Caco-2 (cell line): ENCODE measurements at regions not wholly inside any gene's neighbourhood (a gene's known extent, or its start where the extent isn't known, plus 50 kb on each side); places are given as distances from the start of the nearest gene placed in this dataset.
"Not testable (repeated sequence)": the region's sequence is repeated elsewhere in the genome, so short reads cannot be mapped to it uniquely, and the experiment has no call there.

Source experiments
- BruUV-seq: library from RNA; stranded (reverse); fragments of 400-500 nt; replicated peaks from 2 replicates; lab custom pipeline; 2021; lab: Mats Ljungman, UMichigan
- CTCF ChIA-PET: fragments of 300-600 bp; sonication (Branson Sonifier 250); formaldehyde crosslinking; loops from one replicate; lab custom pipeline; 2022; ENCODE audit warnings: antibody characterized with exemption; lab: Charles Lee
- POLR2A ChIA-PET: fragments of 300-600 bp; sonication (Branson Sonifier 250); formaldehyde crosslinking; loops from one replicate; lab custom pipeline; 2022; ENCODE audit warnings: antibody characterized with exemption; lab: Charles Lee
- DNase-seq, 2 experiments: peaks; one replicate each; pipeline versions ENCODE4 v3.0.0 to v3.0.0-alpha.2; 2020 to 2022
- H3K27me3 ChIP-seq: replicated peaks from 2 replicates; pipeline ENCODE4 v1.6.0; 2011; ENCODE audit warnings: low read length; ENCODE audit not compliant: control insufficient read depth, insufficient read depth
- H3K36me3 ChIP-seq: 2 replicates; pipeline ENCODE4 v1.5.1; 2011; ENCODE audit warnings: low read length; ENCODE audit not compliant: control insufficient read depth, insufficient read depth
- H3K4me1 ChIP-seq: fragments of 250-450 bp; sonication (Bioruptor Pico); 2 replicates; pipeline ENCODE4 v1.5.1; 2020; ENCODE audit warnings: mild to moderate bottlenecking
- H3K4me3 ChIP-seq: 2 replicates; pipeline ENCODE4 v1.5.1; 2011; ENCODE audit warnings: low read depth, mild to moderate bottlenecking, control low read depth, low read length
- H3K9me3 ChIP-seq: fragments of 250-450 bp; sonication (Bioruptor Pico); 2 replicates; pipeline ENCODE4 v1.5.1; 2020; ENCODE audit warnings: mild to moderate bottlenecking, moderate library complexity
- H3K27ac Mint-ChIP-seq: one replicate; pipeline ENCODE4 v1.8.0; 2022; ENCODE audit warnings: mixed read lengths; ENCODE audit not compliant: unreplicated experiment
- H3K27me3 Mint-ChIP-seq: one replicate; pipeline ENCODE4 v1.8.0; 2022; ENCODE audit warnings: mixed read lengths; ENCODE audit not compliant: insufficient read depth, unreplicated experiment
- H3K36me3 Mint-ChIP-seq: one replicate; pipeline ENCODE4 v1.8.0; 2022; ENCODE audit warnings: mild to moderate bottlenecking, mixed read lengths; ENCODE audit not compliant: insufficient read depth, unreplicated experiment
- H3K4me1 Mint-ChIP-seq: one replicate; pipeline ENCODE4 v1.8.0; 2022; ENCODE audit warnings: low read depth, mixed read lengths; ENCODE audit not compliant: unreplicated experiment
- H3K4me3 Mint-ChIP-seq: one replicate; pipeline ENCODE4 v1.8.0; 2022; ENCODE audit warnings: mild to moderate bottlenecking, moderate library complexity, mixed read lengths; ENCODE audit not compliant: unreplicated experiment
- H3K9me3 Mint-ChIP-seq: one replicate; pipeline ENCODE4 v1.8.0; 2022; ENCODE audit warnings: mixed read lengths; ENCODE audit not compliant: unreplicated experiment
- CTCF ChIP-seq, 2 experiments: fragments of 200-600 bp in 1 of 2; IDR thresholded peaks; 1 replicate in 1 of 2; 2 replicates in 1 of 2; pipeline versions ENCODE4 v1.5.1 to v1.8.0; 2011 to 2022; ENCODE audit warnings: antibody characterized with exemption in 1 of 2, control low read depth in 1 of 2, inconsistent platforms in 1 of 2, low read depth in 1 of 2, low read length in 1 of 2, mild to moderate bottlenecking in 1 of 2, moderate library complexity in 1 of 2; ENCODE audit not compliant: insufficient read depth in 1 of 2, severe bottlenecking in 1 of 2, unreplicated experiment in 1 of 2
- intact Hi-C: fragments of 100-400 bp; cut with micrococcal nuclease; formaldehyde crosslinking; loops from one replicate; pipeline ENCODE4 v1.10.0; 2022; ENCODE audit not compliant: unreplicated experiment

DNA sequence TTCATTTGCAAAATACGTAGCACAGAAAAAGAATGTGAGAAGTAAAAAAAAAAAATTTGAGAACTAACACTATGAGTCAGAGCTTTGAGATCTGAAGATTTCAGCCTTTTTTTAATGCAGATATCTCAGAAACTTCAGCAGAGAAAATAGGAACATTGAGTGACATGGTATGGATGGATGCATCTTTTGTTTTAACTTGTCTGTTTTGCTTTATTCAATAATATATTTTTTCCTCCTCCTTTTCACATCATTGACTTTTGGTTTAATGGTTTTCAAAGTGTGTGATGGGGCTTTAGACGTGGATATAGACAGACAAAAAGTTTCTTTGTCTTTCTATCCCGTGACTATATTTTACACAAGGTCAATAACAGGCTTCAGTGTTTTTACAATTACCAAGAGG lies 426.7 kb upstream of the FRG2C start:
- H3K4me1 Mint-ChIP-seq, result no peaks in the 10 kb centered on the region
- H3K9me3 ChIP-seq, result no peaks in the 10 kb centered on the region
- no peaks in the 10 kb centered on the region for H3K27me3 ChIP-seq
- H3K27ac Mint-ChIP-seq, result no peak overlapping the region
- H3K4me3 Mint-ChIP-seq, result no peak overlapping the region
- ChIA-PET CTCF (no interaction called here), POLR2A (no interaction called here)
- H3K36me3 ChIP-seq, result no peaks in the 10 kb centered on the region
- H3K9me3 Mint-ChIP-seq, result no peaks in the 10 kb centered on the region
- TF ChIP-seq CTCF (IDR thresholded peaks at IDR 0.05; ENCODE audit: insufficient read depth in 1 of 2, low read depth in 1 of 2, low read length in 1 of 2, severe bottlenecking in 1 of 2, unreplicated experiment in 1 of 2), result no peak
- H3K4me3 ChIP-seq, result no peak overlapping the region
- no peak for DNase-seq
- no TSS peak for BruUV-seq
- H3K4me1 ChIP-seq, result no peaks in the 10 kb centered on the region
- H3K27me3 Mint-ChIP-seq, result no peaks in the 10 kb centered on the region
- intact Hi-C loops, result no loop called here
- H3K36me3 Mint-ChIP-seq, result no peaks in the 10 kb centered on the region

GRCh38 chr3:75241226-75241962 lies 422.7 kb upstream of the FRG2C start:
- H3K27me3 ChIP-seq, H3K9me3 Mint-ChIP-seq, H3K4me3 ChIP-seq, POLR2A ChIA-PET, CTCF ChIA-PET, intact Hi-C loops, H3K27me3 Mint-ChIP-seq, DNase-seq, H3K4me3 Mint-ChIP-seq, BruUV-seq, H3K36me3 ChIP-seq, H3K9me3 ChIP-seq, H3K36me3 Mint-ChIP-seq, H3K27ac Mint-ChIP-seq: not testable (repeated sequence)
- peaks cover 11% of the 10 kb centered on the region for H3K4me1 ChIP-seq
- H3K4me1 Mint-ChIP-seq, result peaks cover 14% of the 10 kb centered on the region

DNA sequence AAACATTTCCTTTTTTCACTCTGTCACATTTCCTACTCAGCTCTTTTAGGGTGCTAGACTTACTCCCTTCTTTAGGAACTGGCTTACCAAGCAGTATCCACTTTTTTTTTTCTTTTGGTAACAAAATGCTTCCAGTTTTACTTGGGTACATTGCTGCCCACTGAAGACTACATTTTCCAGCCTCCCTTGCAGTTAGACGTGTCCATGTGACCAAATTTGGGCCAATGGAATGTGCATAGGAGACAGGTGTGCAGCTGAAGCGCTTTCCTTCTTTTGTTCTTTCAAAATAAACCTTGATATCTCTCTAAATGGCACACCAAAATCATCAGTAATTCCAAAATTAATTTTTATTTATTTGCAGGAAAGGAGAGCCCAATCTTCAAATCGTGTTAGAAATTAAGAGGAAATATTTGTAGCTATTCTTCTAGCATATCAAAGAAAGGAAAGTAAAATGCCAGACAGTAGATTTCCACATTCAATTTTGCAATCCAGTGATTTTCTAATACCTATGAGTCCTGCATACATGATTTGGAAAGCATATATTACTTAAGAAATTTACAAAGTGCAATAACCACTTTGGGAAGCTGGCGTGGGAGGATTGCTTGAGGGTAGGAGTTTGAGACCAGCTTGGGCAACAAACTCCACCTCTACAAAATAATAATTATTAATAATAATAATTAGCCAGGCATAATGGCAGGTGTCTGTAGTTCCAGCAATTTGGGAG lies 422.0 kb upstream of the FRG2C start:
- no TSS peak for BruUV-seq
- intact Hi-C loops, result no loop called here
- CTCF ChIA-PET, result no interaction called here
- Histone ChIP-seq H3K27me3 (no peaks in the 10 kb centered on the region), H3K4me1 (peaks cover 13% of the 10 kb centered on the region), H3K9me3 (no peaks in the 10 kb centered on the region), H3K36me3 (no peaks in the 10 kb centered on the region), H3K4me3 (no peak overlapping the region)
- Mint-ChIP-seq H3K9me3 (no peaks in the 10 kb centered on the region), H3K36me3 (no peaks in the 10 kb centered on the region), H3K27ac (no peak overlapping the region), H3K27me3 (no peaks in the 10 kb centered on the region), H3K4me3 (no peak overlapping the region), H3K4me1 (peaks cover 14% of the 10 kb centered on the region)
- TF ChIP-seq CTCF (IDR thresholded peaks at IDR 0.05; ENCODE audit: insufficient read depth in 1 of 2, low read depth in 1 of 2, low read length in 1 of 2, severe bottlenecking in 1 of 2, unreplicated experiment in 1 of 2), result no peak
- POLR2A ChIA-PET, result no interaction called here
- no peak for DNase-seq
